GM12878 (cell line): ENCODE measurements at regions not wholly inside any gene's neighbourhood (a gene's known extent, or its start where the extent isn't known, plus 50 kb on each side); places are given as distances from the start of the nearest gene placed in this dataset.
A peak's percentile ranks its signal among the peaks of the same experiment; 100 is the strongest.

Experiments used
- ATAC-seq: fragments of 200-7000 bp; cut with Tn5 transposase; 3 replicates; pipeline ENCODE4 v1.9.1; 2020; ENCODE audit warnings: mild to moderate bottlenecking, moderate library complexity
- BruUV-seq: library from RNA; stranded (reverse); fragments of 400-500 nt; replicated peaks from 2 replicates; lab custom pipeline; 2021; lab: Mats Ljungman, UMichigan
- CTCF ChIA-PET: fragments of 300-600 bp; sonication (Branson Sonifier 250); formaldehyde crosslinking; extraction: SDS; loops from one replicate; lab custom pipeline; 2021; ENCODE audit warnings: inconsistent platforms; lab: Yijun Ruan, JAX
- POLR2A ChIA-PET: fragments of 350-600 bp; formaldehyde crosslinking; extraction: SDS; loops from one replicate; lab custom pipeline; 2021; ENCODE audit warnings: inconsistent platforms; lab: Charles Lee
- RAD21 ChIA-PET: fragments of 300-600 bp; sonication (Branson Sonifier 250); formaldehyde crosslinking; loops from one replicate; lab custom pipeline; 2023; ENCODE audit warnings: antibody characterized with exemption; ENCODE audit not compliant: unreplicated experiment; lab: Charles Lee
- SMC1A ChIA-PET: fragments of 300-600 bp; sonication (Branson Sonifier 250); formaldehyde crosslinking; loops from one replicate; lab custom pipeline; 2023; ENCODE audit not compliant: unreplicated experiment, uncharacterized antibody; lab: Charles Lee
- DNase-seq: peaks from one replicate; pipeline ENCODE4 v3.0.0-alpha.2; 2011; ENCODE audit warnings: low read depth, low spot score
- FAIRE-seq: peaks from 3 replicates; lab custom pipeline; 2011; peaks lifted over from hg19 to GRCh38; lab: Jason Lieb, UNC
- H2AFZ ChIP-seq: 2 replicates; pipeline ENCODE4 v1.6.0; 2011; ENCODE audit warnings: low read depth, low read length, control low read depth; ENCODE audit not compliant: control insufficient read depth
- H3K27ac ChIP-seq: 2 replicates; pipeline ENCODE4 v1.5.1; 2011; ENCODE audit warnings: control low read depth; ENCODE audit not compliant: control insufficient read depth, insufficient read depth
- H3K27me3 ChIP-seq, 2 experiments: replicated peaks in 1 of 2; 2 replicates each; pipeline versions ENCODE4 v1.6.0 to v1.6.1; 2011; ENCODE audit warnings: low read length in 1 of 2; ENCODE audit not compliant: control insufficient read depth in 2 of 2, insufficient read depth in 2 of 2
- H3K36me3 ChIP-seq, 2 experiments: 2 replicates each; pipeline ENCODE4 v1.5.1; 2011; ENCODE audit warnings: low read length in 1 of 2; ENCODE audit not compliant: control insufficient read depth in 2 of 2, insufficient read depth in 2 of 2
- H3K4me1 ChIP-seq: 2 replicates; pipeline ENCODE4 v1.6.1; 2011; ENCODE audit warnings: mild to moderate bottlenecking, low read length, moderate library complexity, mixed read lengths; ENCODE audit not compliant: control insufficient read depth, insufficient read depth
- H3K4me2 ChIP-seq: 2 replicates; pipeline ENCODE4 v1.6.0; 2011; ENCODE audit warnings: control low read depth; ENCODE audit not compliant: control insufficient read depth, insufficient read depth
- H3K4me3 ChIP-seq: fragments of 200-600 bp; sonication (generic); 2 replicates; pipeline ENCODE4 v1.5.1; 2016
- H3K79me2 ChIP-seq: 2 replicates; pipeline ENCODE4 v1.6.0; 2011; ENCODE audit warnings: low read length; ENCODE audit not compliant: control insufficient read depth, insufficient read depth
- H3K9ac ChIP-seq: 2 replicates; pipeline ENCODE4 v1.8.0; 2011; ENCODE audit warnings: low read length, control low read depth, mixed read lengths; ENCODE audit not compliant: control insufficient read depth, insufficient read depth
- H3K9me3 ChIP-seq: replicated peaks from 3 replicates; pipeline ENCODE4 v1.5.1; 2011; ENCODE audit warnings: mild to moderate bottlenecking, low read length; ENCODE audit not compliant: control insufficient read depth, insufficient read depth
- H4K20me1 ChIP-seq: 2 replicates; pipeline ENCODE4 v1.6.0; 2011; ENCODE audit not compliant: control insufficient read depth, insufficient read depth
- EED ChIP-seq: sonication (generic); IDR thresholded peaks from 2 replicates; pipeline ENCODE4 v1.6.1; 2016; ENCODE audit warnings: antibody characterized with exemption, low read depth
- MTA3 ChIP-seq: IDR thresholded peaks from 2 replicates; pipeline ENCODE4 v1.6.1; 2012; ENCODE audit warnings: low read length, inconsistent platforms, borderline replicate concordance
- MYC ChIP-seq: IDR thresholded peaks from 2 replicates; pipeline ENCODE4 v1.6.1; 2011; ENCODE audit warnings: mild to moderate bottlenecking, low read length, moderate library complexity, inconsistent platforms; ENCODE audit not compliant: insufficient read depth, insufficient replicate concordance, insufficient read length, severe bottlenecking
- NFIC ChIP-seq: IDR thresholded peaks from 2 replicates; pipeline ENCODE4 v1.6.1; 2012; ENCODE audit warnings: low read depth, mild to moderate bottlenecking, inconsistent platforms, low read length, moderate library complexity
- SMAD5 ChIP-seq: IDR thresholded peaks from 2 replicates; pipeline ENCODE4 v1.6.1; 2016; ENCODE audit warnings: antibody characterized with exemption, low read depth
- SPI1 ChIP-seq: IDR thresholded peaks from 2 replicates; pipeline ENCODE4 v1.6.1; 2011; ENCODE audit warnings: low read depth, mild to moderate bottlenecking, low read length, moderate library complexity, borderline replicate concordance; ENCODE audit not compliant: insufficient read depth
- ZBED1 ChIP-seq: IDR thresholded peaks from 2 replicates; pipeline ENCODE4 v1.6.1; 2016; ENCODE audit warnings: borderline replicate concordance
- WGBS: methylation state at CpG from one replicate; pipeline ENCODE4 v1.1.6; 2016; ENCODE audit warnings: low lambda C conversion rate; ENCODE audit not compliant: insufficient replicate concordance, insufficient coverage; ENCODE audit errors: missing lambda C conversion rate; 5-methylcytosine and 5-hydroxymethylcytosine counted together
- in situ Hi-C: fragments of 300-500 bp; cut with MboI; formaldehyde crosslinking; loops from 9 replicates; pipeline ENCODE4 v1.14.3; 2018; ENCODE audit warnings: mixed read lengths
- intact Hi-C: fragments of 100-400 bp; cut with micrococcal nuclease; formaldehyde crosslinking; loops from one replicate; pipeline ENCODE4 v1.14.2; 2022; ENCODE audit not compliant: unreplicated experiment
- TF ChIP-seq, protein P1 (sequence below): fragments of 450-650 bp; formaldehyde crosslinking; IDR thresholded peaks from 2 replicates; pipeline ENCODE4 v1.4.0; 2020; ENCODE audit warnings: mild to moderate bottlenecking, moderate library complexity

DNA sequence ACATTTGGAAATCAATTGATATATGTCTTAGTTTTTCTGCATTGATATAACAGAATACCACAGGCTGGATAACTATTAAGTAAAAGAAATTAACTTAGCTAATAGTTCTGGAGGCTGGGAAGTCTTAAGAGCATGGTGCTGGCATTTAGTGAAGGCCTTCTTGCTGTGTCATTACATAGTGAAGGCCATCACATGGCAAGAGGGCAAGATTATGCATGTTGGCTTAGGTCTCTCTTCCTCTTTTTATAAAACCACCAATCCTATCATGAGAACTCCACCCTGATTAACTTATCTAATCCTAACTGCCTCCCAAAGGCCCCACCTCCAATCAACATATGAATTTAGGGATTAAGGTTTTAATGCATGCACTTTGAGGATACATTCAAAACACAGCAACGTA lies 225.5 kb upstream of the VRK2 start:
- no peaks in the 10 kb centered on the region for H3K79me2 ChIP-seq
- H3K4me3 ChIP-seq, result no peak overlapping the region
- BruUV-seq, result no TSS peak
- WGBS, result 82% methylated on average over 1 of the region's 1 CpG
- POLR2A ChIA-PET, result no interaction called here
- no peak overlapping the region for H2AFZ ChIP-seq
- in situ Hi-C loops (no loop called here), intact Hi-C loops (no loop called here)
- FAIRE-seq, result no peak
- RAD21 ChIA-PET, result no interaction called here
- H3K27ac ChIP-seq, result no peak overlapping the region
- CTCF ChIA-PET, result no interaction called here
- no peak for DNase-seq
- no peaks in the 10 kb centered on the region for H4K20me1 ChIP-seq
- H3K9me3 ChIP-seq, result no peaks in the 10 kb centered on the region; the same call in 1 of the 3 replicates
- H3K4me2 ChIP-seq, result no peak overlapping the region
- ATAC-seq, result peak; percentile 55
- H3K27me3 ChIP-seq, result no peaks in the 10 kb centered on the region
- SMC1A ChIA-PET, result interaction anchor here (1.0 to 2.0 kb wide), 3 partner anchors 11 to 62 kb away, joined by 3 to 8 read pairs (median 3); no protein-coding TSS in a partner anchor
- H3K4me1 ChIP-seq, result no peaks in the 10 kb centered on the region
- TF ChIP-seq ZBED1 (no peak), SMAD5 (no peak), SPI1 (peak; percentile 54; the same call in 1 of the 2 replicates)
- no peak overlapping the region for H3K9ac ChIP-seq
- H3K36me3 ChIP-seq, result no peaks in the 10 kb centered on the region

DNA sequence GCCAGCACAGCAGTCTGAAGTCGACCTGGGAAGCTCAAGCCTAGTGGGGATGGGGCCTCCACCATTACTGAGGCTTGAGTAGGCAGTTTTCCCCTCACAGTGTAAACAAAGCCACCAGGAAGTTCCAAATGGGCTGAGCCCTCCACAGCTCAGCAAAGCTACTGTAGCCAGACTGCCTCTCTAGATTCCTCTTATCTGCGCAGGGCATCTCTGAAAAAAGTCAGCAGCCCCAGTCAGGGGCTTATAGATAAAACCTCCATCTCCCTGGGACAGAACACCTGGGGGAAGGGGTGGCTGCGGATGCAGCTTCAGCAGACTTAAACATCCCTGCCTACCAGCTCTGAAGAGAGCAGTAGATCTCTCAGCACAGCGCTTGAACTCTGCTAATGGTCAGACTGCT lies 218.4 kb upstream of the VRK2 start:
- ChIA-PET SMC1A (no interaction called here), CTCF (interaction anchor here (0.6 kb wide), 1 partner anchor 56 kb away, joined by 3 read pairs; no protein-coding TSS in a partner anchor), POLR2A (interaction anchor here (0.7 kb wide), 1 partner anchor 15 kb away, joined by 5 read pairs; no protein-coding TSS in a partner anchor), RAD21 (no interaction called here)
- Histone ChIP-seq H3K79me2 (no peaks in the 10 kb centered on the region), H3K4me1 (no peaks in the 10 kb centered on the region), H3K27ac (no peak overlapping the region), H3K4me3 (no peak overlapping the region), H3K4me2 (no peak overlapping the region), H3K9ac (no peak overlapping the region), H3K36me3 (no peaks in the 10 kb centered on the region), H2AFZ (no peak overlapping the region), H3K27me3 (no peaks in the 10 kb centered on the region), H4K20me1 (no peaks in the 10 kb centered on the region), H3K9me3 (no peaks in the 10 kb centered on the region; the same call in 2 of the 3 replicates)
- TF ChIP-seq MYC (no peak), MTA3 (no peak), EED (no peak), NFIC (no peak)
- TF ChIP-seq, protein P1, sequence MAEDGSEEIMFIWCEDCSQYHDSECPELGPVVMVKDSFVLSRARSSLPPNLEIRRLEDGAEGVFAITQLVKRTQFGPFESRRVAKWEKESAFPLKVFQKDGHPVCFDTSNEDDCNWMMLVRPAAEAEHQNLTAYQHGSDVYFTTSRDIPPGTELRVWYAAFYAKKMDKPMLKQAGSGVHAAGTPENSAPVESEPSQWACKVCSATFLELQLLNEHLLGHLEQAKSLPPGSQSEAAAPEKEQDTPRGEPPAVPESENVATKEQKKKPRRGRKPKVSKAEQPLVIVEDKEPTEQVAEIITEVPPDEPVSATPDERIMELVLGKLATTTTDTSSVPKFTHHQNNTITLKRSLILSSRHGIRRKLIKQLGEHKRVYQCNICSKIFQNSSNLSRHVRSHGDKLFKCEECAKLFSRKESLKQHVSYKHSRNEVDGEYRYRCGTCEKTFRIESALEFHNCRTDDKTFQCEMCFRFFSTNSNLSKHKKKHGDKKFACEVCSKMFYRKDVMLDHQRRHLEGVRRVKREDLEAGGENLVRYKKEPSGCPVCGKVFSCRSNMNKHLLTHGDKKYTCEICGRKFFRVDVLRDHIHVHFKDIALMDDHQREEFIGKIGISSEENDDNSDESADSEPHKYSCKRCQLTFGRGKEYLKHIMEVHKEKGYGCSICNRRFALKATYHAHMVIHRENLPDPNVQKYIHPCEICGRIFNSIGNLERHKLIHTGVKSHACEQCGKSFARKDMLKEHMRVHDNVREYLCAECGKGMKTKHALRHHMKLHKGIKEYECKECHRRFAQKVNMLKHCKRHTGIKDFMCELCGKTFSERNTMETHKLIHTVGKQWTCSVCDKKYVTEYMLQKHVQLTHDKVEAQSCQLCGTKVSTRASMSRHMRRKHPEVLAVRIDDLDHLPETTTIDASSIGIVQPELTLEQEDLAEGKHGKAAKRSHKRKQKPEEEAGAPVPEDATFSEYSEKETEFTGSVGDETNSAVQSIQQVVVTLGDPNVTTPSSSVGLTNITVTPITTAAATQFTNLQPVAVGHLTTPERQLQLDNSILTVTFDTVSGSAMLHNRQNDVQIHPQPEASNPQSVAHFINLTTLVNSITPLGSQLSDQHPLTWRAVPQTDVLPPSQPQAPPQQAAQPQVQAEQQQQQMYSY, result no peak
- intact Hi-C loops, result no loop called here
- in situ Hi-C loops, result no loop called here
- no TSS peak for BruUV-seq
- 54% methylated on average over 4 of the region's 4 CpGs for WGBS
- DNase-seq, result no peak
- no peak for FAIRE-seq
- ATAC-seq, result no peak
